Retina (tissue), 1 donor: ENCODE measurements at regions not wholly inside any gene's neighbourhood (a gene's known extent, or its start where the extent isn't known, plus 50 kb on each side); places are given as distances from the start of the nearest gene placed in this dataset.

Experiments used
- DNase-seq: peaks from one replicate; pipeline ENCODE4 v3.0.0-alpha.2; 2016

DNA sequence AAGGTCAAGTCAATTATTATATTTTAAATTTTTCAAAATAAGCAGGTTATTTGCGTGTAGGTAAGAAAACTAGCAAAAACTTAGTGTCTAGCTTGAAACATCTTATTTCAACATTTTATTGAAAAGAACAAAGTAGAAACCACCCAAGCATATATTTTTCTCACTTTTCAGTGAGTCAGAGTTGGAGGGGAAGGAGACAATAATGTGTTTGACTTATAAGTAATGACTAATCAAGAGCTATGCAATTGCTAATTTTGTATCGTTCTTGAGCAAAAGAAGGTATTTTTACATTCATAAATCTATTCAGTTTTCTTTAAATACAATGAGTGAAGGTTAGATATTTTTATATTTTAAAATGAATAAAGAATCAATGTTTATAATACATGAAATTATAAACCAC lies 54.4 kb upstream of the P2RY1 start:
- no peak for DNase-seq

DNA sequence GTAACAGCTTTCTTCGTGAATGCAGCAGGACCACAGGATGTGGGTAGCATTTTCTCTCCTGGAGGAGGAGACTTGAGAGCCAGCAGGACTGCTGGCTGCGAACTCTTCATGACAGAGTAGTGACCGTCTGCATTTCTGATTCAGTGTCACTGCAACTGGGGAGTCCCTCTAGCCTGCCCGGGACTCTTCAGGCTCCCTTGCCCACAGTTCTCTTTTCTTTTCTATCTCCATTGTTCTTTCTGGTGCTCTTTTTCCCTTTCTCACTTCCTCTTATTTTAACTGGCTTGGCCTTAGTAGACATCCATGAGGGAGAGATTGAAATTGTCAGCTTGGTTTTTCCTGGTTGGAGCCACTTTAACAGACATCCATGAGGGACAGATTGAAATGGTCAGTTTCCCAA lies 49.9 kb upstream of the P2RY1 start:
- DNase-seq: no peak
